Esophagus squamous epithelium (tissue), 5 donors: ENCODE measurements at regions not wholly inside any gene's neighbourhood (a gene's known extent, or its start where the extent isn't known, plus 50 kb on each side); places are given as distances from the start of the nearest gene placed in this dataset.

Source experiments
- DNase-seq: peaks from one replicate; lab custom pipeline; 2025; lab: John Stamatoyannopoulos, UW
- H3K27ac ChIP-seq, 4 donors: fragments of 200-600 bp; sonication (generic); one replicate each; pipeline ENCODE4 v1.5.1; 2016 to 2019; ENCODE audit warnings: mild to moderate bottlenecking in 1 of 4
- H3K27me3 ChIP-seq, 4 donors: fragments of 200-600 bp; sonication (generic); 1 replicate in 3 of 4; 2 replicates in 1 of 4; pipeline versions ENCODE4 v1.5.1 to v1.6.0; 2017 to 2021; ENCODE audit warnings: antibody characterized with exemption in 1 of 4
- H3K36me3 ChIP-seq, 3 donors: fragments of 200-600 bp; sonication (generic); one replicate each; pipeline ENCODE4 v1.5.1; 2016 to 2019
- H3K4me1 ChIP-seq, 3 donors: fragments of 200-600 bp; sonication (generic); one replicate each; pipeline ENCODE4 v1.5.1; 2017 to 2019
- H3K4me3 ChIP-seq, 4 donors: fragments of 200-600 bp; sonication (generic); 1 replicate in 3 of 4; 2 replicates in 1 of 4; pipeline ENCODE4 v1.5.1; 2016 to 2019; ENCODE audit warnings: mild to moderate bottlenecking in 2 of 4, moderate library complexity in 1 of 4
- H3K9me3 ChIP-seq, 3 donors: fragments of 200-600 bp; sonication (generic); one replicate each; pipeline ENCODE4 v1.5.1; 2016 to 2019
- POLR2A ChIP-seq, 4 donors: fragments of 450-650 bp; IDR thresholded peaks; one replicate each; pipeline ENCODE4 v1.6.1; 2017; ENCODE audit warnings: antibody characterized with exemption in 4 of 4, mild to moderate bottlenecking in 4 of 4, moderate library complexity in 3 of 4
- WGBS, 2 donors: methylation state at CpG; one replicate each; pipeline ENCODE4 v1.1.5; 2018; 5-methylcytosine and 5-hydroxymethylcytosine counted together
- intact Hi-C: fragments of 100-400 bp; cut with DNase I; formaldehyde crosslinking; loops from one replicate; pipeline ENCODE4 v1.15.0; 2022
- TF ChIP-seq, protein P1 (sequence below), 6 experiments: fragments of 450-650 bp in 4 of 6; fragments of 200-600 bp in 2 of 6; sonication (generic) in 2 of 6; IDR thresholded peaks; one replicate each; pipeline ENCODE4 v1.5.1; 2016 to 2019; ENCODE audit warnings: antibody characterized with exemption in 6 of 6, mild to moderate bottlenecking in 4 of 6, moderate library complexity in 4 of 6
- donor health status: DM: yes; HTN: yes; CAD: no.

DNA sequence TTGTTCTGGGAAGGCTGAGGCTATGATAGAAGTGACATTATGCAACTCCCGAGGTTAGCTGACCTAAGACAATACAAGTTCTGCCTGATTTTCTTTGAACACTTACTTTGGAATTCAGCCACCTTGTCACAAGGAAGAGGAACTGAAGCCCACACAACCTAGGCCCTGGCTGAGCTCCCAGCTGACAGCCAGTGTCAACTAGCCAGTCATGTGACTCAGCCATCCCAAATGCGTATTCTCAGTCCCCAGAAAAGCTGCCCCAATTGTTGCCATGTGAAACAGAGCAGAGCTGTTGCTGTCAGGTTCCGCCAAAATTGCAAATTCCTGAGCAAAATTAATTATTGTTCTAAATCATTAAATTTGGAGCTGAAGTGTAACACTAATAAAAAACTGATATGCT, 1010.0 kb downstream of the XPNPEP1 start:
- Histone ChIP-seq H3K9me3 (no peaks in the 10 kb centered on the region), H3K4me3 (no peak overlapping the region), H3K36me3 (no peaks in the 10 kb centered on the region), H3K27ac (no peak overlapping the region), H3K27me3 (peaks cover 0 to 16% (median 0%) of the 10 kb centered on the region in 4 donors), H3K4me1 (peaks cover 0 to 10% (median 0%) of the 10 kb centered on the region in 3 donors)
- WGBS, 2 donors: 43 to 66% methylated on average over 3 of the region's 3 CpGs
- intact Hi-C loops: no loop called here
- DNase-seq: no peak
- no peak for TF ChIP-seq POLR2A (IDR thresholded peaks at IDR 0.05)
- TF ChIP-seq, protein P1, sequence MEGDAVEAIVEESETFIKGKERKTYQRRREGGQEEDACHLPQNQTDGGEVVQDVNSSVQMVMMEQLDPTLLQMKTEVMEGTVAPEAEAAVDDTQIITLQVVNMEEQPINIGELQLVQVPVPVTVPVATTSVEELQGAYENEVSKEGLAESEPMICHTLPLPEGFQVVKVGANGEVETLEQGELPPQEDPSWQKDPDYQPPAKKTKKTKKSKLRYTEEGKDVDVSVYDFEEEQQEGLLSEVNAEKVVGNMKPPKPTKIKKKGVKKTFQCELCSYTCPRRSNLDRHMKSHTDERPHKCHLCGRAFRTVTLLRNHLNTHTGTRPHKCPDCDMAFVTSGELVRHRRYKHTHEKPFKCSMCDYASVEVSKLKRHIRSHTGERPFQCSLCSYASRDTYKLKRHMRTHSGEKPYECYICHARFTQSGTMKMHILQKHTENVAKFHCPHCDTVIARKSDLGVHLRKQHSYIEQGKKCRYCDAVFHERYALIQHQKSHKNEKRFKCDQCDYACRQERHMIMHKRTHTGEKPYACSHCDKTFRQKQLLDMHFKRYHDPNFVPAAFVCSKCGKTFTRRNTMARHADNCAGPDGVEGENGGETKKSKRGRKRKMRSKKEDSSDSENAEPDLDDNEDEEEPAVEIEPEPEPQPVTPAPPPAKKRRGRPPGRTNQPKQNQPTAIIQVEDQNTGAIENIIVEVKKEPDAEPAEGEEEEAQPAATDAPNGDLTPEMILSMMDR (IDR thresholded peaks at IDR 0.05): no peak

DNA sequence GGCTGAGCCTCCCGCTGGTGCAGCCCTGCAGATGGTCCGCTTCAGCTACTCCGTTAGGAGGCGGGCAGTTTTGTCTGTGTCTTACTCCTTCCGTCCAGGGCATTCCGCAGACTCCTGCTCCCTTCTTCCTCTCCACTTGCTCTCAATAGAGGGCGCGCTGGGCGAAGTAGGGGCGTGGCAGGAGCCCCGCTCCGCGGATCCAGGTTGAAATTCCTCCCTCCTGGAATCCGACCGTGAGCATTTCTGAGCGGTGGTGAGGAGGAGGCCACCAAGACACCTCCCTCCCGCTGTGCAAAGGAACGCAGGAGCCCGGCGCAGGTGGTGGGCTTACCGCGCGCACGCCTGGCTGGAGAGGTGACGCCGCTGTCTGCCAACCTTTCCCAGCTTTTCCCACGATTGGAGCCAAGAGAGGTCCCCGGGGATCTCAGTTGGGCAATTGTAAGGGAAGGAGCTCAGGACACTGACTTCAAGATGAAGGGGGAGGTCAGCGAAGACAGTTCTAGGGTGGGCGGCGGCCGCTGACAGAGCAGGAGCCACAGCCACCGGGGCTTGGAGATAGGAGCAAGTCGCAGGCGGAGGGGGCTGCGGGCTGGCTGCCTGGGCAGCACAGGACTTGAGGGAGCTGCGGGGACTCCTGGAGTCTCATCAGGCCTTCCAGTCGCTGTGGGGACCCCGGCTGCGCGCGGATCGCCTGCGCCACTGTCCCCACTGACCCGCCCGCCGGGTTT, 1011.3 kb downstream of the XPNPEP1 start:
- Histone ChIP-seq H3K4me3 (peak overlapping the region in 3 of 4 donors; percentile 28 to 55 (median 39)), H3K9me3 (no peaks in the 10 kb centered on the region), H3K27ac (no peak overlapping the region), H3K27me3 (peaks cover 0 to 16% (median 0%) of the 10 kb centered on the region in 4 donors), H3K4me1 (peaks cover 0 to 10% (median 0%) of the 10 kb centered on the region in 3 donors), H3K36me3 (no peaks in the 10 kb centered on the region)
- TF ChIP-seq, protein P1 (IDR thresholded peaks at IDR 0.05): no peak
- no peak for TF ChIP-seq POLR2A (IDR thresholded peaks at IDR 0.05)
- no peak for DNase-seq
- intact Hi-C loops: no loop called here
- 7 to 18% methylated on average over 30 to 34 of the region's 47 CpGs for WGBS, 2 donors

DNA sequence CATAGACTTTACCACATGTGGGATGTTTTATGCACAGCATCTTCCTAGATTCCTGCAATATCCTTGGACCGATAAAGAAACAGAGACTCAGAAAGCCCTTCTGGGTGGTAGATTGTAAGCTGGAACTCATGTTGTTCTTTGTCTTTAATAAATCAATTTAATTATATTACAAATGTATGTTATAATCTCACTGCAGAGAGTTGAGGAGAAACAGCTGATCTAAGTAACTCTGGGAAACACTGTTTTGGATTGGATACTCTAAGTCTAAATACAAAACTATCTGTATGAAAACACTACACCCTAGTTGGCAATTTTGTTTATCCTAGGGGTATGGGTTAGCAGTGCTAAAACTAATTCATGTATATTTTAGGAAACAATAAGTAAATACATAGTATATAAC, 1015.2 kb downstream of the XPNPEP1 start:
- no peak for DNase-seq
- no peak for TF ChIP-seq POLR2A (IDR thresholded peaks at IDR 0.05)
- TF ChIP-seq, protein P1 (IDR thresholded peaks at IDR 0.05): no peak
- no peak overlapping the region for H3K4me3 ChIP-seq
- peaks cover 0 to 10% (median 0%) of the 10 kb centered on the region in 3 donors for H3K4me1 ChIP-seq
- intact Hi-C loops: no loop called here
- H3K27me3 ChIP-seq: peaks cover 0 to 16% (median 0%) of the 10 kb centered on the region in 4 donors
- H3K9me3 ChIP-seq: no peaks in the 10 kb centered on the region
- WGBS, 2 donors: 75 to 80% methylated on average over 1 of the region's 1 CpG
- no peaks in the 10 kb centered on the region for H3K36me3 ChIP-seq
- H3K27ac ChIP-seq: no peak overlapping the region

DNA sequence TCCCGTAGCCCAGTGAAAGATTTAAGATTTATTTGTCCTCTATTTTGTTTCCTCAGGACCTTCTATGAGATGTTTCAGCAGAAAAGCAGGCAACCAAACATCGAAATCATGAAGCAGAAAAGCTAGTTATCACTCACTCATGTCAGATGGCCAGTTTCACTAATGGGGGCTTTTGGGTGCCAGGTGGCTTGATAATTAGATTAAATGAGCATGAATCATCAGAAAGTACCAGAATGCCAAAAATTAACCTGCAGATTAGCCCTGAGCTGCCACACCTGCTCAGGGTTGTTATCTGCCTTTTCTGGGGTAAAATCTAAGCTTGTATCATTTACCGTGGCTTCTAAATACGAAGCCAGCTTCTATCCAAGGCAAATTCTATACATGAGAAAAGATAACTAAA, 1017.5 kb downstream of the XPNPEP1 start:
- H3K27ac ChIP-seq: no peak overlapping the region
- no peaks in the 10 kb centered on the region for H3K36me3 ChIP-seq
- WGBS, 2 donors: 70 to 74% methylated on average over 4 of the region's 4 CpGs
- intact Hi-C loops: no loop called here
- no peak for DNase-seq
- TF ChIP-seq, protein P1 (IDR thresholded peaks at IDR 0.05): no peak
- TF ChIP-seq POLR2A (IDR thresholded peaks at IDR 0.05): no peak
- no peaks in the 10 kb centered on the region for H3K9me3 ChIP-seq
- H3K4me3 ChIP-seq: no peak overlapping the region
- no peaks in the 10 kb centered on the region for H3K4me1 ChIP-seq
- no peaks in the 10 kb centered on the region for H3K27me3 ChIP-seq

DNA sequence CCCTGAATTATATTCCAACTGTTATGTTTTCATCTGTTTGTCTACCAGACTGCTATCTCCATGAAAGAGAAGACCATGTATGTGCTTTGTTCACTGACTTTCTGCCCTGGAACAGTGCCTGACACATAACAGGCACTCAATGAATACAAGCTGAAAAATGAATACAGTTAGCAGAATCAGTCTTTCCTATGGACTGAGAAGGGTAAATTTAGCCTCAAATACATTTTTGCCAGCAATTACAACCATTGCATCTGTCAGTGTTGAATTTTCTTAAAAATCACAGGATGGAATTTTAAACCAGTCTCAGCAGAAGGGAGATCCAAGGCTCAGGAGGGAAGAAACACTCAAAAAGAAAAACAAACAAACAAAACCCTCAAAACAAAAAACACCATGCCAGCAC, 1018.1 kb downstream of the XPNPEP1 start:
- intact Hi-C loops: no loop called here
- TF ChIP-seq POLR2A (IDR thresholded peaks at IDR 0.05): no peak
- TF ChIP-seq, protein P1 (IDR thresholded peaks at IDR 0.05): no peak
- no peaks in the 10 kb centered on the region for H3K36me3 ChIP-seq
- no peaks in the 10 kb centered on the region for H3K9me3 ChIP-seq
- no peak overlapping the region for H3K27ac ChIP-seq
- no peak overlapping the region for H3K4me3 ChIP-seq
- H3K27me3 ChIP-seq: no peaks in the 10 kb centered on the region
- H3K4me1 ChIP-seq: no peaks in the 10 kb centered on the region
- no peak for DNase-seq
